ENCODE measurements at regions not wholly inside any gene's neighbourhood (a gene's known extent, or its start where the extent isn't known, plus 50 kb on each side); places are given as distances from the start of the nearest gene placed in this dataset.
"Not testable (repeated sequence)": the region's sequence is repeated elsewhere in the genome, so short reads cannot be mapped to it uniquely, and the experiment has no call there.

- no peak overlapping the region for H3K27ac Mint-ChIP-seq
- H3K4me3 Mint-ChIP-seq, result no peak overlapping the region
- no peaks in the 10 kb centered on the region for H3K27me3 Mint-ChIP-seq (ENCODE audit: low read depth)
- H3K36me3 Mint-ChIP-seq (ENCODE audit: low read depth), result no peaks in the 10 kb centered on the region
- no peaks in the 10 kb centered on the region for H3K4me1 Mint-ChIP-seq (ENCODE audit: low read depth)
- H3K9me3 Mint-ChIP-seq, result no peaks in the 10 kb centered on the region
Observed at GRCh38 chr1:194816859-194817258, 1630.4 kb upstream of the B3GALT2 start.

GRCh38 chr1:194813096-194813495 lies 1626.7 kb upstream of the B3GALT2 start:
- H3K27me3 Mint-ChIP-seq (ENCODE audit: low read depth), result no peaks in the 10 kb centered on the region
- H3K27ac Mint-ChIP-seq, result no peak overlapping the region
- H3K4me1 Mint-ChIP-seq (ENCODE audit: low read depth), result no peaks in the 10 kb centered on the region
- no peaks in the 10 kb centered on the region for H3K36me3 Mint-ChIP-seq (ENCODE audit: low read depth)
- no peak overlapping the region for H3K4me3 Mint-ChIP-seq
- H3K9me3 Mint-ChIP-seq, result no peaks in the 10 kb centered on the region

GRCh38 chr1:194809665-194810064 lies 1623.3 kb upstream of the B3GALT2 start:
- Mint-ChIP-seq H3K4me1 (ENCODE audit: low read depth) (no peaks in the 10 kb centered on the region), H3K9me3 (no peaks in the 10 kb centered on the region), H3K36me3 (ENCODE audit: low read depth) (no peaks in the 10 kb centered on the region), H3K4me3 (no peak overlapping the region), H3K27me3 (ENCODE audit: low read depth) (no peaks in the 10 kb centered on the region), H3K27ac (no peak overlapping the region)

GRCh38 chr1:194809215-194809614 lies 1622.8 kb upstream of the B3GALT2 start:
- no peak overlapping the region for H3K27ac Mint-ChIP-seq
- H3K9me3 Mint-ChIP-seq, result no peaks in the 10 kb centered on the region
- H3K36me3 Mint-ChIP-seq (ENCODE audit: low read depth), result no peaks in the 10 kb centered on the region
- H3K4me1 Mint-ChIP-seq (ENCODE audit: low read depth), result no peaks in the 10 kb centered on the region
- H3K4me3 Mint-ChIP-seq, result no peak overlapping the region
- H3K27me3 Mint-ChIP-seq (ENCODE audit: low read depth), result no peaks in the 10 kb centered on the region

- H3K4me3 Mint-ChIP-seq, result no peak overlapping the region
- H3K36me3 Mint-ChIP-seq (ENCODE audit: low read depth), result no peaks in the 10 kb centered on the region
- H3K9me3 Mint-ChIP-seq, result no peaks in the 10 kb centered on the region
- H3K4me1 Mint-ChIP-seq (ENCODE audit: low read depth), result no peaks in the 10 kb centered on the region
- H3K27ac Mint-ChIP-seq, result no peak overlapping the region
- no peaks in the 10 kb centered on the region for H3K27me3 Mint-ChIP-seq (ENCODE audit: low read depth)
Observed at GRCh38 chr1:194807530-194808220, 1621.3 kb upstream of the B3GALT2 start.

GRCh38 chr1:194802572-194802971 lies 1616.2 kb upstream of the B3GALT2 start:
- H3K27me3 Mint-ChIP-seq (ENCODE audit: low read depth), result no peaks in the 10 kb centered on the region
- no peak overlapping the region for H3K27ac Mint-ChIP-seq
- H3K36me3 Mint-ChIP-seq (ENCODE audit: low read depth), result no peaks in the 10 kb centered on the region

GRCh38 chr1:194795917-194796593 lies 1609.6 kb upstream of the B3GALT2 start:
- no peak overlapping the region for H3K4me3 Mint-ChIP-seq
- H3K27ac Mint-ChIP-seq, result no peak overlapping the region
- no peaks in the 10 kb centered on the region for H3K9me3 Mint-ChIP-seq
- no peaks in the 10 kb centered on the region for H3K36me3 Mint-ChIP-seq (ENCODE audit: low read depth)
- H3K4me1 Mint-ChIP-seq (ENCODE audit: low read depth), result no peaks in the 10 kb centered on the region
- H3K27me3 Mint-ChIP-seq (ENCODE audit: low read depth), result no peaks in the 10 kb centered on the region

More at GRCh38 chr1:194802572-194802971, 1616.2 kb upstream of the B3GALT2 start:
- Mint-ChIP-seq H3K4me3 (no peak overlapping the region), H3K9me3 (no peaks in the 10 kb centered on the region), H3K4me1 (ENCODE audit: low read depth) (no peaks in the 10 kb centered on the region)

GRCh38 chr1:194787001-194787400 lies 1600.6 kb upstream of the B3GALT2 start:
- H3K36me3 Mint-ChIP-seq (ENCODE audit: low read depth), result no peaks in the 10 kb centered on the region
- no peaks in the 10 kb centered on the region for H3K4me1 Mint-ChIP-seq (ENCODE audit: low read depth)
- H3K9me3 Mint-ChIP-seq, result no peaks in the 10 kb centered on the region
- no peaks in the 10 kb centered on the region for H3K27me3 Mint-ChIP-seq (ENCODE audit: low read depth)
- no peak overlapping the region for H3K27ac Mint-ChIP-seq
- H3K4me3 Mint-ChIP-seq, result no peak overlapping the region

- H3K4me1 Mint-ChIP-seq (ENCODE audit: low read depth), result no peaks in the 10 kb centered on the region
- no peaks in the 10 kb centered on the region for H3K9me3 Mint-ChIP-seq
- no peak overlapping the region for H3K27ac Mint-ChIP-seq
- H3K27me3 Mint-ChIP-seq (ENCODE audit: low read depth), result no peaks in the 10 kb centered on the region
- no peaks in the 10 kb centered on the region for H3K36me3 Mint-ChIP-seq (ENCODE audit: low read depth)
- no peak overlapping the region for H3K4me3 Mint-ChIP-seq
Observed at GRCh38 chr1:194786027-194786426, 1599.6 kb upstream of the B3GALT2 start.

GRCh38 chr1:194776657-194777056 lies 1590.2 kb upstream of the B3GALT2 start:
- no peaks in the 10 kb centered on the region for H3K27me3 Mint-ChIP-seq (ENCODE audit: low read depth)
- no peaks in the 10 kb centered on the region for H3K36me3 Mint-ChIP-seq (ENCODE audit: low read depth)
- H3K4me1 Mint-ChIP-seq (ENCODE audit: low read depth), result no peaks in the 10 kb centered on the region
- H3K4me3 Mint-ChIP-seq, result no peak overlapping the region
- no peak overlapping the region for H3K27ac Mint-ChIP-seq
- peaks cover 5% of the 10 kb centered on the region for H3K9me3 Mint-ChIP-seq

- no peaks in the 10 kb centered on the region for H3K36me3 Mint-ChIP-seq (ENCODE audit: low read depth)
- H3K27me3 Mint-ChIP-seq (ENCODE audit: low read depth), result no peaks in the 10 kb centered on the region
- no peak overlapping the region for H3K4me3 Mint-ChIP-seq
- peaks cover 5% of the 10 kb centered on the region for H3K9me3 Mint-ChIP-seq
- H3K4me1 Mint-ChIP-seq (ENCODE audit: low read depth), result no peaks in the 10 kb centered on the region
- H3K27ac Mint-ChIP-seq, result no peak overlapping the region
Observed at GRCh38 chr1:194774535-194774934, 1588.1 kb upstream of the B3GALT2 start.

- H3K36me3 Mint-ChIP-seq (ENCODE audit: low read depth), result no peaks in the 10 kb centered on the region
- no peaks in the 10 kb centered on the region for H3K9me3 Mint-ChIP-seq
- no peaks in the 10 kb centered on the region for H3K27me3 Mint-ChIP-seq (ENCODE audit: low read depth)
- H3K27ac Mint-ChIP-seq, result no peak overlapping the region
- H3K4me1 Mint-ChIP-seq (ENCODE audit: low read depth), result no peaks in the 10 kb centered on the region
- H3K4me3 Mint-ChIP-seq, result no peak overlapping the region
Observed at GRCh38 chr1:194755241-194755994, 1569.0 kb upstream of the B3GALT2 start.

- not testable (repeated sequence) for H3K27me3 Mint-ChIP-seq (ENCODE audit: low read depth); H3K4me1 Mint-ChIP-seq (ENCODE audit: low read depth); H3K9me3 Mint-ChIP-seq; H3K36me3 Mint-ChIP-seq (ENCODE audit: low read depth); H3K27ac Mint-ChIP-seq; H3K4me3 Mint-ChIP-seq
Observed at GRCh38 chr1:194738843-194739242, 1552.4 kb upstream of the B3GALT2 start.

GRCh38 chr1:194734970-194735369 lies 1548.6 kb upstream of the B3GALT2 start:
- no peak overlapping the region for H3K4me3 Mint-ChIP-seq
- H3K4me1 Mint-ChIP-seq (ENCODE audit: low read depth), result no peaks in the 10 kb centered on the region
- no peak overlapping the region for H3K27ac Mint-ChIP-seq
- no peaks in the 10 kb centered on the region for H3K27me3 Mint-ChIP-seq (ENCODE audit: low read depth)
- no peaks in the 10 kb centered on the region for H3K36me3 Mint-ChIP-seq (ENCODE audit: low read depth)
- no peaks in the 10 kb centered on the region for H3K9me3 Mint-ChIP-seq

- no peaks in the 10 kb centered on the region for H3K4me1 Mint-ChIP-seq (ENCODE audit: low read depth)
- H3K27me3 Mint-ChIP-seq (ENCODE audit: low read depth), result no peaks in the 10 kb centered on the region
- H3K4me3 Mint-ChIP-seq, result no peak overlapping the region
- no peak overlapping the region for H3K27ac Mint-ChIP-seq
- H3K9me3 Mint-ChIP-seq, result no peaks in the 10 kb centered on the region
- no peaks in the 10 kb centered on the region for H3K36me3 Mint-ChIP-seq (ENCODE audit: low read depth)
Observed at GRCh38 chr1:194731025-194731424, 1544.6 kb upstream of the B3GALT2 start.
